Ascending aorta (tissue), 2 donors: ENCODE measurements at regions not wholly inside any gene's neighbourhood (a gene's known extent, or its start where the extent isn't known, plus 50 kb on each side); places are given as distances from the start of the nearest gene placed in this dataset.
A peak's percentile ranks its signal among the peaks of the same experiment; 100 is the strongest.

Source experiments
- DNase-seq, 2 donors: peaks; one replicate each; pipeline ENCODE4 v3.0.0-alpha.2; 2019; ENCODE audit warnings: low spot score in 2 of 2
- H3K27ac ChIP-seq, 2 donors: fragments of 200-600 bp; sonication (generic); one replicate each; pipeline ENCODE4 v1.5.1; 2016 to 2017; ENCODE audit warnings: mild to moderate bottlenecking in 1 of 2
- H3K27me3 ChIP-seq: fragments of 200-600 bp; sonication (generic); one replicate; pipeline ENCODE4 v1.5.1; 2017
- H3K36me3 ChIP-seq, 2 donors: fragments of 200-600 bp; sonication (generic); one replicate each; pipeline ENCODE4 v1.5.1; 2016
- H3K4me1 ChIP-seq, 2 donors: fragments of 200-600 bp; sonication (generic); one replicate each; pipeline ENCODE4 v1.5.1; 2016 to 2017; ENCODE audit warnings: mild to moderate bottlenecking in 1 of 2
- H3K4me3 ChIP-seq, 2 donors: fragments of 200-600 bp; sonication (generic); one replicate each; pipeline ENCODE4 v1.5.1; 2016 to 2017; ENCODE audit warnings: mild to moderate bottlenecking in 1 of 2
- H3K9me3 ChIP-seq, 2 donors: fragments of 200-600 bp; sonication (generic); one replicate each; pipeline ENCODE4 v1.5.1; 2016
- CTCF ChIP-seq, 3 experiments: fragments of 200-600 bp in 2 of 3; fragments of 450-650 bp in 1 of 3; sonication (generic) in 2 of 3; IDR thresholded peaks; one replicate each; pipeline ENCODE4 v1.5.1; 2016 to 2019; ENCODE audit warnings: antibody characterized with exemption in 3 of 3, mild to moderate bottlenecking in 1 of 3, moderate library complexity in 1 of 3
- intact Hi-C: fragments of 100-400 bp; cut with DNase I; formaldehyde crosslinking; loops from one replicate; pipeline ENCODE4 v1.15.1; 2023

DNA sequence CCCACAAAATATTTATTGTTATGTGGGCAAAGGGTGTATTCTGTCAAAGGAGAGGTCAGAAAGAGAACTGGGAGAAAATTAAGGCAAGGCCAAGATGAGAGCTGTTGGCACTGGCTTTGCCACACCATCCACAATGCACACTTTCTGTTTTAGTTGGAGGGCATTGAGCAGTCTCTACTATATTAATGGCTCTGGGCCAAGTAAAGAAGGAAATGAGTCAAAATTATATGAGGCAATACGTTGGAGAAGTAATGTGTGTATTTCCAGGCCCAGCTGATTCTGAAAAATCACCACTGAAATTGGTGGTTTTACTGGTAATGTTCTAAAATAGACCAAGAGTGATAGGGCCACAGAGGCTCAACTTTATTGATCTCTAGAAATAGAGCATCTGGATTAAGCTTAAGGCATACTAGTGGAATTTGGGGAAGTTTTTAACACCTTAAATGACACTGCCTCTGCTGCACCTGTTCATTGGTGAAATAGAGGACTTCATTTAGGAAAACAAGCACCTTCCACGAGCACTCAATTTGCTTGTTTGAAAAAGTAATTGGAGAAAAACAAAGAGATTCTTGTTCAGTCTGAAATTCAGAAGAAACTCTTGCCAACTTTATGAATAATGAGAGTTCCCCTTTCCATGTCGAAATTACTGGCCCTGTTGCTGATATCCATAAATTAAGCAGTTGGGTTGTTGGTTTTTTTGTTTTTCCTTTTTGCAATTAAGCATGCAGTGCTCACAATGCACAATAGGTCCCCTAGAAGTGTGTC lies 424.9 kb downstream of the ADGRL2 start:
- no peaks in the 10 kb centered on the region for H3K36me3 ChIP-seq
- no peak for DNase-seq
- H3K4me1 ChIP-seq, result peaks cover 10 to 20% of the 10 kb centered on the region in 2 donors
- no peaks in the 10 kb centered on the region for H3K27me3 ChIP-seq
- intact Hi-C loops, result loop anchor here (2.0 kb wide), 1 partner anchor 425 kb away; the partner anchor contains the start of gene ADGRL2
- H3K27ac ChIP-seq, result peak overlapping the region; percentile 74 to 75
- H3K4me3 ChIP-seq, result no peak overlapping the region
- no peak for TF ChIP-seq CTCF (IDR thresholded peaks at IDR 0.05)
- no peaks in the 10 kb centered on the region for H3K9me3 ChIP-seq

DNA sequence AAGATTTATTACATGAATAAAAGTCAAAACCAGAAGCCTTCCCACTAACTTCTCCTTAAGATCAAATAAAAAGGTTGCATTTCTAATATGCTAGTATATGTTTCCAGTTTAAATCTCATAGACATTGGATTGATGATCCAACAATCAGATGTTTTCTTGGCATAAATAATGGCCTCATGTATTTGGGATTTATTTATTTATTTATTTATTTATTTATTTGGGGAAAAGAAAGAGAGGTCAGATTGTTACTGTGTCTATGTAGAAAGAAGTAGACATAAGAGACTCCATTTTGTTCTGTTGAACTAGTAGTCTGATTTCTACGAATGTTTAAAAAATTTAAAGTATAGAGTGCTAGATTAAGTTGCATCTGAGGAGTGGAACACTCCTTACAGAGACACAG lies 422.4 kb downstream of the ADGRL2 start:
- H3K4me1 ChIP-seq, result peaks cover 10 to 20% of the 10 kb centered on the region in 2 donors
- no peaks in the 10 kb centered on the region for H3K9me3 ChIP-seq
- no peak for DNase-seq
- no peaks in the 10 kb centered on the region for H3K36me3 ChIP-seq
- intact Hi-C loops, result no loop called here
- TF ChIP-seq CTCF (IDR thresholded peaks at IDR 0.05), result no peak
- H3K4me3 ChIP-seq, result no peak overlapping the region
- H3K27me3 ChIP-seq, result no peaks in the 10 kb centered on the region
- no peak overlapping the region for H3K27ac ChIP-seq

- H3K4me3 ChIP-seq, result no peak overlapping the region
- TF ChIP-seq CTCF (IDR thresholded peaks at IDR 0.05), result no peak
- no peak for DNase-seq
- peaks cover 3 to 9% of the 10 kb centered on the region in 2 donors for H3K4me1 ChIP-seq
- H3K27ac ChIP-seq, result no peak overlapping the region
- no peaks in the 10 kb centered on the region for H3K27me3 ChIP-seq
- no peaks in the 10 kb centered on the region for H3K36me3 ChIP-seq
- H3K9me3 ChIP-seq, result no peaks in the 10 kb centered on the region
- intact Hi-C loops, result no loop called here
These were observed 421.0 kb downstream of the ADGRL2 start for GRCh38 chr1:82221721-82222120.

DNA sequence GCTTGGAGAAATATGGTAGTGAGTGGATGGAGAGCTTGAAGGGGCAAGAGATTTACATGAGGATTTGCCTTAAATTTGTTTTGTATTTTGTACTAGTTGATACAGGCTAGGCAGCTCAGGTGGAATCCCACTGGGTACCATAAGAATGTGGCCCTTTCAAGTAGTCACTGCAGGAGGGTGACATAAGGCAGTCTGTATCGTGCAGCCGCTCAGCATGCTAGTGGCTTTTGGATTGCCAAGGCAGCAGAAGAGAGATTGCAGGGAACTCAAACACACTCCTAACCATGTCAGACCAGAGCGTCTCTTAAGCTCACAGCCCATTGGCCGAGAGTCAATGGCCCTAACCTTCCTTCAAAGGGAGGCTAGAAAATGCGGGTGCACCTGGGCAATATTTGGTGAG lies 420.0 kb downstream of the ADGRL2 start:
- DNase-seq, result no peak
- no peak for TF ChIP-seq CTCF (IDR thresholded peaks at IDR 0.05)
- H3K4me1 ChIP-seq, result no peaks in the 10 kb centered on the region
- intact Hi-C loops, result no loop called here
- H3K27ac ChIP-seq, result no peak overlapping the region
- no peak overlapping the region for H3K4me3 ChIP-seq
- no peaks in the 10 kb centered on the region for H3K9me3 ChIP-seq
- no peaks in the 10 kb centered on the region for H3K27me3 ChIP-seq
- no peaks in the 10 kb centered on the region for H3K36me3 ChIP-seq

DNA sequence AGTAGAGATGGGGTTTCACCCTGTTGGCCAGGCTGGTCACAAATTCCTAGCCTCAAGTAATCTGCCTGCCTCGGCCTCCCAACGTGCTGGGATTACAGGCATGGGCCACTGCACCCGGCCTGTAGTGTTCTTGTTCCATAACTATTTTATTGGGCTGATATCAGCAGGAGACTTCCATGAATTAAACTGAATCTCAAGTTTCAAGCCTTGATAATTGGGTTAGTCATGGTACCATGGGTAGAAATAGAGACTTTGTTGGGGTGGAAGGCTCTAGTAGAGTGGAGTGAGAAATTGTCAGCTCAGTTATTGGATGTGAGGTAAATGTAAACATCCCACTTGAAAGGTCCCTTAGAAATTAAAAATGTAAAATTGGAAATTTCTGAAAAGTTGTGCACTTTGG lies 419.1 kb downstream of the ADGRL2 start:
- Histone ChIP-seq H3K27me3 (no peaks in the 10 kb centered on the region), H3K4me3 (no peak overlapping the region), H3K4me1 (peaks cover 0 to 2% of the 10 kb centered on the region in 2 donors), H3K36me3 (no peaks in the 10 kb centered on the region), H3K9me3 (no peaks in the 10 kb centered on the region), H3K27ac (no peak overlapping the region)
- intact Hi-C loops, result no loop called here
- DNase-seq, result no peak
- TF ChIP-seq CTCF (IDR thresholded peaks at IDR 0.05), result no peak
